ENCODE measurements at regions not wholly inside any gene's neighbourhood (a gene's known extent, or its start where the extent isn't known, plus 50 kb on each side); places are given as distances from the start of the nearest gene placed in this dataset.

- DNase-seq (ENCODE audit: extremely low spot score in 2 of 2) = no peak
- H3K9me3 ChIP-seq = no peaks in the 10 kb centered on the region
- no peaks in the 10 kb centered on the region for H3K36me3 ChIP-seq
- H3K27me3 ChIP-seq = no peaks in the 10 kb centered on the region
- TF ChIP-seq POLR2AphosphoS5 (IDR thresholded peaks at IDR 0.05; ENCODE audit: insufficient read depth in 1 of 2, low read depth in 1 of 2) (no peak), POLR2A (IDR thresholded peaks at IDR 0.05) (no peak), CTCF (IDR thresholded peaks at IDR 0.05) (no peak)
- intact Hi-C loops (cut with DNase I) = no loop called here
- H3K4me3 ChIP-seq = no peak overlapping the region
- no peaks in the 10 kb centered on the region for H3K4me1 ChIP-seq
- H3K27ac ChIP-seq = no peak overlapping the region
Measured at GRCh38 chr2:21687589-21687988, 563.8 kb downstream of the TDRD15 start.

- H3K4me1 ChIP-seq = no peaks in the 10 kb centered on the region
- H3K4me3 ChIP-seq = no peak overlapping the region
- H3K27me3 ChIP-seq = no peaks in the 10 kb centered on the region
- TF ChIP-seq POLR2AphosphoS5 (IDR thresholded peaks at IDR 0.05; ENCODE audit: insufficient read depth in 1 of 2, low read depth in 1 of 2) (no peak), POLR2A (IDR thresholded peaks at IDR 0.05) (no peak), CTCF (IDR thresholded peaks at IDR 0.05) (no peak)
- intact Hi-C loops (cut with DNase I) = no loop called here
- no peaks in the 10 kb centered on the region for H3K36me3 ChIP-seq
- no peak for DNase-seq (ENCODE audit: extremely low spot score in 2 of 2)
- H3K27ac ChIP-seq = no peak overlapping the region
- H3K9me3 ChIP-seq = no peaks in the 10 kb centered on the region
Measured at GRCh38 chr2:21690005-21690404, 566.2 kb downstream of the TDRD15 start.

GRCh38 chr2:21693081-21693480, 569.3 kb downstream of the TDRD15 start:
- no peak for DNase-seq (ENCODE audit: extremely low spot score in 2 of 2)
- Histone ChIP-seq H3K27ac (no peak overlapping the region), H3K36me3 (no peaks in the 10 kb centered on the region), H3K4me1 (no peaks in the 10 kb centered on the region), H3K9me3 (no peaks in the 10 kb centered on the region), H3K27me3 (no peaks in the 10 kb centered on the region), H3K4me3 (no peak overlapping the region)
- TF ChIP-seq CTCF (IDR thresholded peaks at IDR 0.05) = no peak
- TF ChIP-seq POLR2A (IDR thresholded peaks at IDR 0.05) = no peak
- no peak for TF ChIP-seq POLR2AphosphoS5 (IDR thresholded peaks at IDR 0.05; ENCODE audit: insufficient read depth in 1 of 2, low read depth in 1 of 2)
- intact Hi-C loops (cut with DNase I) = no loop called here

- Histone ChIP-seq H3K27me3 (no peaks in the 10 kb centered on the region), H3K27ac (no peak overlapping the region), H3K36me3 (no peaks in the 10 kb centered on the region), H3K9me3 (no peaks in the 10 kb centered on the region), H3K4me3 (no peak overlapping the region), H3K4me1 (no peaks in the 10 kb centered on the region)
- TF ChIP-seq POLR2A (IDR thresholded peaks at IDR 0.05) = no peak
- TF ChIP-seq POLR2AphosphoS5 (IDR thresholded peaks at IDR 0.05; ENCODE audit: insufficient read depth in 1 of 2, low read depth in 1 of 2) = no peak
- TF ChIP-seq CTCF (IDR thresholded peaks at IDR 0.05) = no peak
- no peak for DNase-seq (ENCODE audit: extremely low spot score in 2 of 2)
- intact Hi-C loops (cut with DNase I) = no loop called here
Measured at GRCh38 chr2:21694079-21694878, 570.5 kb downstream of the TDRD15 start.

GRCh38 chr2:21696900-21697299, 573.1 kb downstream of the TDRD15 start:
- Histone ChIP-seq H3K27me3 (no peaks in the 10 kb centered on the region), H3K9me3 (no peaks in the 10 kb centered on the region), H3K4me1 (no peaks in the 10 kb centered on the region), H3K4me3 (no peak overlapping the region), H3K27ac (no peak overlapping the region), H3K36me3 (no peaks in the 10 kb centered on the region)
- TF ChIP-seq POLR2AphosphoS5 (IDR thresholded peaks at IDR 0.05; ENCODE audit: insufficient read depth in 1 of 2, low read depth in 1 of 2) (no peak), CTCF (IDR thresholded peaks at IDR 0.05) (no peak), POLR2A (IDR thresholded peaks at IDR 0.05) (no peak)
- intact Hi-C loops (cut with DNase I) = no loop called here
- no peak for DNase-seq (ENCODE audit: extremely low spot score in 2 of 2)

Measured in vagina (tissue), 2 donors.